A549 (cell line): ENCODE measurements at regions not wholly inside any gene's neighbourhood (a gene's known extent, or its start where the extent isn't known, plus 50 kb on each side); places are given as distances from the start of the nearest gene placed in this dataset.

ENCODE experiments used
- ATAC-seq, 2 experiments: fragments of 200-7000 bp in 1 of 2; fragments of >200 bp in 1 of 2; cut with Nextera tagmentation in 1 of 2; cut with Tn5 transposase in 1 of 2; 3 replicates each; pipeline versions ENCODE4 v1.8.0 to v1.9.1; 2018 to 2020; ENCODE audit warnings: mild to moderate bottlenecking in 1 of 2, moderate library complexity in 1 of 2
- CTCF ChIA-PET: fragments of 300-600 bp; sonication (Branson Sonifier 250); formaldehyde crosslinking; extraction: SDS; loops from one replicate; lab custom pipeline; 2021; ENCODE audit warnings: antibody characterized with exemption, inconsistent platforms; lab: Yijun Ruan, JAX
- POLR2A ChIA-PET: fragments of 350-600 bp; formaldehyde crosslinking; extraction: SDS; loops from one replicate; lab custom pipeline; 2021; ENCODE audit warnings: antibody characterized with exemption, inconsistent platforms; lab: Yijun Ruan, JAX
- DNase-seq, 2 experiments: peaks; one replicate each; pipeline versions ENCODE4 v3.0.0 to v3.0.0-alpha.2; 2011 to 2016; ENCODE audit warnings: low read depth in 1 of 2, low spot score in 1 of 2
- FAIRE-seq: peaks from 2 replicates; lab custom pipeline; 2011; peaks lifted over from hg19 to GRCh38; lab: Jason Lieb, UNC
- H3K27ac ChIP-seq, 2 experiments: fragments of >200 bp; sonication (Bioruptor Twin); formaldehyde crosslinking; 3 replicates each; pipeline ENCODE4 v1.5.1; 2016 to 2017
- H3K4me1 ChIP-seq: fragments of >200 bp; sonication (Bioruptor Twin); formaldehyde crosslinking; 3 replicates; pipeline ENCODE4 v1.6.1; 2016
- H3K4me2 ChIP-seq: fragments of >200 bp; sonication (Bioruptor Twin); formaldehyde crosslinking; 3 replicates; pipeline ENCODE4 v1.6.1; 2016
- H3K4me3 ChIP-seq: fragments of >200 bp; sonication (Bioruptor Twin); formaldehyde crosslinking; 3 replicates; pipeline ENCODE4 v1.5.1; 2016
- H3K9me3 ChIP-seq: fragments of >200 bp; sonication (Bioruptor Twin); formaldehyde crosslinking; 3 replicates; pipeline ENCODE4 v1.6.1; 2016
- CBX8 ChIP-seq: fragments of 200-600 bp; sonication (generic); IDR thresholded peaks from 2 replicates; pipeline ENCODE4 v1.6.1; 2016
- CHD4 ChIP-seq: fragments of 200-600 bp; sonication (generic); IDR thresholded peaks from 2 replicates; pipeline ENCODE4 v1.6.1; 2016; ENCODE audit warnings: antibody characterized with exemption, mild to moderate bottlenecking, borderline replicate concordance
- E2F6 ChIP-seq: IDR thresholded peaks from 2 replicates; pipeline ENCODE4 v1.6.1; 2012; ENCODE audit warnings: low read depth, borderline replicate concordance
- EHF ChIP-seq: fragments of 250-450 bp; sonication (Bioruptor Pico); IDR thresholded peaks from 2 replicates; pipeline ENCODE4 v1.5.0; 2020; ENCODE audit warnings: mild to moderate bottlenecking
- EP300 ChIP-seq, 2 experiments: fragments of >200 bp; sonication (Bioruptor Twin); formaldehyde crosslinking; IDR thresholded peaks; 2 replicates in 1 of 2; 3 replicates in 1 of 2; pipeline ENCODE4 v1.6.1; 2016 to 2017
- ESRRA ChIP-seq: fragments of 150-350 bp; IDR thresholded peaks from 2 replicates; pipeline ENCODE4 v1.6.1; 2014; ENCODE audit warnings: mild to moderate bottlenecking, low read length, borderline replicate concordance
- FOSL2 ChIP-seq, 2 experiments: fragments of 450-650 bp in 1 of 2; fragments of >200 bp in 1 of 2; sonication (Bioruptor Twin) in 1 of 2; formaldehyde crosslinking; IDR thresholded peaks; 2 replicates each; pipeline versions ENCODE4 v1.5.0 to v1.6.1; 2016 to 2020; ENCODE audit warnings: mild to moderate bottlenecking in 1 of 2, moderate library complexity in 1 of 2
- GATA3 ChIP-seq: IDR thresholded peaks from 2 replicates; pipeline ENCODE4 v1.6.1; 2012; ENCODE audit warnings: borderline replicate concordance
- HEYL ChIP-seq: fragments of 250-450 bp; sonication (Bioruptor Pico); IDR thresholded peaks from 2 replicates; pipeline ENCODE4 v1.8.0; 2021; ENCODE audit warnings: mild to moderate bottlenecking, moderate library complexity
- HMGXB4 ChIP-seq: fragments of 250-450 bp; sonication (Bioruptor Pico); IDR thresholded peaks from 2 replicates; pipeline ENCODE4 v1.5.0; 2021; ENCODE audit warnings: mild to moderate bottlenecking, moderate library complexity, borderline replicate concordance
- HOXA7 ChIP-seq: fragments of 250-450 bp; sonication (Bioruptor Pico); IDR thresholded peaks from 2 replicates; pipeline ENCODE4 v1.5.0; 2020; ENCODE audit warnings: mild to moderate bottlenecking, moderate library complexity
- HOXB13 ChIP-seq: fragments of 250-450 bp; sonication (Bioruptor Pico); IDR thresholded peaks from 2 replicates; pipeline ENCODE4 v1.5.0; 2020; ENCODE audit warnings: low read depth, mild to moderate bottlenecking, moderate library complexity
- JUNB ChIP-seq: fragments of >200 bp; sonication (Bioruptor Twin); formaldehyde crosslinking; IDR thresholded peaks from 2 replicates; pipeline ENCODE4 v1.6.1; 2016
- KDM5A ChIP-seq: fragments of 200-600 bp; sonication (generic); IDR thresholded peaks from 2 replicates; pipeline ENCODE4 v1.6.1; 2016; ENCODE audit warnings: antibody characterized with exemption, mild to moderate bottlenecking
- MAFK ChIP-seq: fragments of 450-650 bp; IDR thresholded peaks from 2 replicates; pipeline ENCODE4 v1.6.1; 2014; ENCODE audit not compliant: partially characterized antibody
- MYC ChIP-seq: IDR thresholded peaks from 2 replicates; pipeline ENCODE4 v1.6.1; 2012; ENCODE audit warnings: mild to moderate bottlenecking, inconsistent platforms, low read length, improper control_type of control experiment, borderline replicate concordance
- NPAS2 ChIP-seq: fragments of 250-450 bp; sonication (Bioruptor Pico); IDR thresholded peaks from 2 replicates; pipeline ENCODE4 v1.8.0; 2022; ENCODE audit warnings: mild to moderate bottlenecking, moderate library complexity, borderline replicate concordance
- NR3C1 ChIP-seq: fragments of >200 bp; sonication (Bioruptor Twin); formaldehyde crosslinking; IDR thresholded peaks from 3 replicates; pipeline ENCODE4 v1.6.1; 2017
- POLR2AphosphoS2 ChIP-seq: conservative IDR thresholded peaks from 2 replicates; pipeline ENCODE4 v1.6.1; 2012; ENCODE audit warnings: low read length, improper control_type of control experiment, inconsistent platforms
- RAD21 ChIP-seq, 2 experiments: fragments of >200 bp in 1 of 2; sonication (Bioruptor Twin) in 1 of 2; formaldehyde crosslinking in 1 of 2; IDR thresholded peaks in 1 of 2; conservative IDR thresholded peaks in 1 of 2; 2 replicates in 1 of 2; 3 replicates in 1 of 2; pipeline ENCODE4 v1.6.1; 2012 to 2018; ENCODE audit warnings: inconsistent platforms in 1 of 2
- SMC3 ChIP-seq: fragments of >200 bp; sonication (Bioruptor Twin); formaldehyde crosslinking; IDR thresholded peaks from 3 replicates; pipeline ENCODE4 v1.6.1; 2018; ENCODE audit warnings: inconsistent platforms
- SREBF2 ChIP-seq: fragments of 450-650 bp; IDR thresholded peaks from 2 replicates; pipeline ENCODE4 v1.6.1; 2014; ENCODE audit warnings: mild to moderate bottlenecking, moderate library complexity
- USF2 ChIP-seq: fragments of 450-650 bp; IDR thresholded peaks from 2 replicates; pipeline ENCODE4 v1.6.1; 2014; ENCODE audit warnings: antibody characterized with exemption
- ZFP36 ChIP-seq: fragments of 450-650 bp; IDR thresholded peaks from 2 replicates; pipeline ENCODE4 v1.6.1; 2014; ENCODE audit warnings: borderline replicate concordance; ENCODE audit not compliant: partially characterized antibody
- WGBS: methylation state at CpG from one replicate; pipeline ENCODE4 v1.1.6; 2017; ENCODE audit errors: missing lambda C conversion rate; 5-methylcytosine and 5-hydroxymethylcytosine counted together
- TF ChIP-seq, protein P1 (sequence below): fragments of 200-600 bp; sonication (generic); IDR thresholded peaks from 2 replicates; pipeline ENCODE4 v1.6.1; 2016; ENCODE audit warnings: antibody characterized with exemption, mild to moderate bottlenecking, moderate library complexity
- TF ChIP-seq, protein P2 (sequence below): fragments of 250-450 bp; sonication (Bioruptor Pico); IDR thresholded peaks from 2 replicates; pipeline ENCODE4 v1.5.0; 2020; ENCODE audit warnings: low read depth, mild to moderate bottlenecking, moderate library complexity

- Histone ChIP-seq H3K4me3 (no peak overlapping the region), H3K9me3 (no peaks in the 10 kb centered on the region), H3K4me2 (no peak overlapping the region), H3K27ac (no peak overlapping the region), H3K4me1 (peaks cover 13% of the 10 kb centered on the region)
- FAIRE-seq (no peak), ATAC-seq (no peak), DNase-seq (no peak)
- WGBS = 92% methylated on average over 4 of the region's 4 CpGs
- CTCF ChIA-PET = interaction anchor here (0.8 to 10.9 kb wide), 2 partner anchors 11 to 71 kb away, joined by 4 to 167 read pairs; partner anchors contain the start of gene RNF24
- TF ChIP-seq NPAS2 (CRISPR knock-in tag) (no peak), USF2 (no peak), EP300 (IDR thresholded peaks at IDR 0.05) (no peak), ZFP36 (no peak), HMGXB4 (CRISPR knock-in tag) (no peak), CBX8 (no peak), HEYL (CRISPR knock-in tag) (no peak), HOXB13 (CRISPR knock-in tag) (no peak), NR3C1 (no peak), E2F6 (no peak), POLR2AphosphoS2 (no peak)
- TF ChIP-seq, protein P1, sequence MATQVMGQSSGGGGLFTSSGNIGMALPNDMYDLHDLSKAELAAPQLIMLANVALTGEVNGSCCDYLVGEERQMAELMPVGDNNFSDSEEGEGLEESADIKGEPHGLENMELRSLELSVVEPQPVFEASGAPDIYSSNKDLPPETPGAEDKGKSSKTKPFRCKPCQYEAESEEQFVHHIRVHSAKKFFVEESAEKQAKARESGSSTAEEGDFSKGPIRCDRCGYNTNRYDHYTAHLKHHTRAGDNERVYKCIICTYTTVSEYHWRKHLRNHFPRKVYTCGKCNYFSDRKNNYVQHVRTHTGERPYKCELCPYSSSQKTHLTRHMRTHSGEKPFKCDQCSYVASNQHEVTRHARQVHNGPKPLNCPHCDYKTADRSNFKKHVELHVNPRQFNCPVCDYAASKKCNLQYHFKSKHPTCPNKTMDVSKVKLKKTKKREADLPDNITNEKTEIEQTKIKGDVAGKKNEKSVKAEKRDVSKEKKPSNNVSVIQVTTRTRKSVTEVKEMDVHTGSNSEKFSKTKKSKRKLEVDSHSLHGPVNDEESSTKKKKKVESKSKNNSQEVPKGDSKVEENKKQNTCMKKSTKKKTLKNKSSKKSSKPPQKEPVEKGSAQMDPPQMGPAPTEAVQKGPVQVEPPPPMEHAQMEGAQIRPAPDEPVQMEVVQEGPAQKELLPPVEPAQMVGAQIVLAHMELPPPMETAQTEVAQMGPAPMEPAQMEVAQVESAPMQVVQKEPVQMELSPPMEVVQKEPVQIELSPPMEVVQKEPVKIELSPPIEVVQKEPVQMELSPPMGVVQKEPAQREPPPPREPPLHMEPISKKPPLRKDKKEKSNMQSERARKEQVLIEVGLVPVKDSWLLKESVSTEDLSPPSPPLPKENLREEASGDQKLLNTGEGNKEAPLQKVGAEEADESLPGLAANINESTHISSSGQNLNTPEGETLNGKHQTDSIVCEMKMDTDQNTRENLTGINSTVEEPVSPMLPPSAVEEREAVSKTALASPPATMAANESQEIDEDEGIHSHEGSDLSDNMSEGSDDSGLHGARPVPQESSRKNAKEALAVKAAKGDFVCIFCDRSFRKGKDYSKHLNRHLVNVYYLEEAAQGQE = no peak
- POLR2A ChIA-PET = no interaction called here
Measured at GRCh38 chr20:4081421-4081820, 66.1 kb upstream of the RNF24 start.

DNA sequence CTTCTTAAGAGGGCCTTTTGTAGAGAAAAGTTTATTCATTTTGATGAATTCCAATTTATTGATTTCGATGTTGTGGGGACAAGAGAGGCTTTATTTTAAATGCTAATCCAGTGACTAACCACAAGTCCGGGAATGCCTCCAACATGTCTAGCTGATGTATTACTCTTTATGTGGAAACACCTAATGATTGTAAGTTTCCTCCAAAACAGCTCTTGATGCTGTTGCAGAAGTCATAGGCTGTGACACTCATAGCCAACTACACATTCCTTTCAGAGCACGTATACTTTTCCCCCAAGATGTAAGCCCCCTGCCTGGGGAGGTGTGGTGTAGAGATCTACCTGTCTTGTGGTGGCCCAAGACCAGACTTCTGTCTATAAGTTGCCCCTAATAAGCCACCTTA lies 61.3 kb upstream of the RNF24 start:
- no peak for TF ChIP-seq HOXA7 (CRISPR knock-in tag)
- no peak for TF ChIP-seq KDM5A
- TF ChIP-seq SREBF2 = no peak
- no peak for TF ChIP-seq SMC3
- TF ChIP-seq USF2 = no peak
- TF ChIP-seq ESRRA = no peak
- no peak for TF ChIP-seq EHF (CRISPR knock-in tag)
- TF ChIP-seq HOXB13 (CRISPR knock-in tag) = no peak
- TF ChIP-seq E2F6 = no peak
- TF ChIP-seq, protein P2, sequence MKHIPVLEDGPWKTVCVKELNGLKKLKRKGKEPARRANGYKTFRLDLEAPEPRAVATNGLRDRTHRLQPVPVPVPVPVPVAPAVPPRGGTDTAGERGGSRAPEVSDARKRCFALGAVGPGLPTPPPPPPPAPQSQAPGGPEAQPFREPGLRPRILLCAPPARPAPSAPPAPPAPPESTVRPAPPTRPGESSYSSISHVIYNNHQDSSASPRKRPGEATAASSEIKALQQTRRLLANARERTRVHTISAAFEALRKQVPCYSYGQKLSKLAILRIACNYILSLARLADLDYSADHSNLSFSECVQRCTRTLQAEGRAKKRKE (CRISPR knock-in tag) = no peak
- TF ChIP-seq FOSL2 (IDR thresholded peaks at IDR 0.05) = no peak
- no peak for TF ChIP-seq FOSL2 (CRISPR knock-in tag; IDR thresholded peaks at IDR 0.05)
- no peak for TF ChIP-seq RAD21 (conservative IDR thresholded peaks at IDR 0.05 in 1 of 2, IDR thresholded peaks at IDR 0.05 in 1 of 2)
- TF ChIP-seq NR3C1 = no peak
- TF ChIP-seq MYC = no peak
- TF ChIP-seq GATA3 = no peak
- no peak for TF ChIP-seq CHD4
- TF ChIP-seq JUNB = no peak
- no peak for TF ChIP-seq MAFK
- no peak for TF ChIP-seq CBX8
- TF ChIP-seq, all 56 proteins: peak for 0
- Histone ChIP-seq H3K4me1 (peaks cover 5% of the 10 kb centered on the region), H3K9me3 (no peaks in the 10 kb centered on the region), H3K4me3 (no peak overlapping the region), H3K4me2 (no peak overlapping the region), H3K27ac (no peak overlapping the region)
- ATAC-seq (peak; percentile 10 to 16; a peak in 1 of 6 replicates), DNase-seq (no peak), FAIRE-seq (no peak)
- ChIA-PET CTCF (interaction anchor here (0.8 to 1.6 kb wide), 5 partner anchors 9 to 63 kb away, joined by 3 to 10 read pairs (median 3); no protein-coding TSS in a partner anchor), POLR2A (interaction anchor here (0.5 kb wide), 1 partner anchor 246 kb away, joined by 6 read pairs; no protein-coding TSS in a partner anchor)
- WGBS = 25% methylated on average over 3 of the region's 3 CpGs
